NT2/D1 (cell line): ENCODE measurements at regions not wholly inside any gene's neighbourhood (a gene's known extent, or its start where the extent isn't known, plus 50 kb on each side); places are given as distances from the start of the nearest gene placed in this dataset.

Experiments
- SUZ12 ChIP-seq: IDR thresholded peaks from 2 replicates; pipeline ENCODE4 v1.6.1; 2011; ENCODE audit not compliant: insufficient read length, insufficient read depth; ENCODE audit errors: extremely low read depth
- YY1 ChIP-seq: IDR thresholded peaks from 2 replicates; pipeline ENCODE4 v1.6.1; 2011; ENCODE audit not compliant: insufficient read length, insufficient read depth
- ZNF274 ChIP-seq: IDR thresholded peaks from 2 replicates; pipeline ENCODE4 v1.6.1; 2011; ENCODE audit warnings: mild to moderate bottlenecking, low read depth, low read length

DNA sequence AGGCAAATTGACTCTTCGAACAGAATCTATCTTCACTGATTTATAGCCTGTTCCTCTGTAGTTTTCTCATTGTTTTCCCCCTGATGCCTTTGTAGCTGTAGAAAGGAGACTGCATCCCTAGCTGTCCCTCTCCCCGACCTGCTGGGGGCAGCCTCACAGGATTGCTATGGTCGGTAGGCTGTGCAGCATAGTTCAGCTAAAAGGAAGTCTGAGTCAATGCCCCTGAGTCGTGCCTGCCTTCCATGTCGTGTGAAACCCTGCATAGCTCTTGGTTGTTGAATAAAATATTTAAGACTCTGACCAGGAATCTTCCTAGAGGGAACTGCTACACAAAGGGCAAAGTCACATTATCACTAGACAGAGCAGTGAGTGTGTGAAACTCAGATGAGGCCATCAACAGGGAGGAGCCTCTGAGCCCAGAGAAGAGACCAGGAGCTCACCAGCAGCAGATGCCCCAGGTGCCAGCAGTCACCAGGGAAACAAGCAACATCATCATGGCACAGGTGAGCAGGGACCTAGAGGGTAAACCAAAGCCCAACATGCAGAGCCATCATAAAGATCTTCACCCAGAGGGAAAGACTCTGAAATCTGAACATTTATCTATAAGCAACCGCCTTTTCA lies 108.4 kb upstream of the NBEA start:
- TF ChIP-seq ZNF274 (no peak), YY1 (no peak), SUZ12 (no peak)
